Astrocyte of the cerebellum (primary cell): ENCODE measurements at regions not wholly inside any gene's neighbourhood (a gene's known extent, or its start where the extent isn't known, plus 50 kb on each side); places are given as distances from the start of the nearest gene placed in this dataset.

Source experiments
- DNase-seq: peaks from one replicate; pipeline ENCODE4 v3.0.0-alpha.2; 2011; ENCODE audit warnings: low read depth
- H3K4me3 ChIP-seq: 2 replicates; pipeline ENCODE4 v1.5.1; 2011; ENCODE audit warnings: mild to moderate bottlenecking, low read depth, low read length, moderate library complexity
- CTCF ChIP-seq: IDR thresholded peaks from 2 replicates; pipeline ENCODE4 v1.5.1; 2012; ENCODE audit warnings: low read length, low read depth, moderate library complexity, mild to moderate bottlenecking; ENCODE audit errors: missing control alignments
- in situ Hi-C: cut with HindIII; loops from 2 replicates; pipeline ENCODE4 v1.10.0; 2017; ENCODE audit warnings: low sequenced_read_pairs

GRCh38 chr2:36203366-36203765 is 152.2 kb upstream of the CRIM1 start:
- in situ Hi-C loops = no loop called here
- no peak overlapping the region for H3K4me3 ChIP-seq
- DNase-seq = no peak
- no peak for TF ChIP-seq CTCF

GRCh38 chr2:36197181-36197971 is 158.2 kb upstream of the CRIM1 start:
- in situ Hi-C loops = no loop called here
- DNase-seq = no peak
- H3K4me3 ChIP-seq = no peak overlapping the region
- TF ChIP-seq CTCF = no peak

- no peak overlapping the region for H3K4me3 ChIP-seq
- TF ChIP-seq CTCF = no peak
- DNase-seq = no peak
- in situ Hi-C loops = no loop called here
These were observed 161.9 kb upstream of the CRIM1 start for GRCh38 chr2:36193680-36194079.

- no peak for TF ChIP-seq CTCF
- in situ Hi-C loops = no loop called here
These were observed 162.6 kb upstream of the CRIM1 start for GRCh38 chr2:36192983-36193382.

GRCh38 chr2:36190097-36190496 is 165.5 kb upstream of the CRIM1 start:
- no peak overlapping the region for H3K4me3 ChIP-seq
- TF ChIP-seq CTCF = no peak
- no peak for DNase-seq
- in situ Hi-C loops = no loop called here

More at GRCh38 chr2:36192983-36193382, 162.6 kb upstream of the CRIM1 start:
- DNase-seq = no peak
- no peak overlapping the region for H3K4me3 ChIP-seq

- no peak for DNase-seq
- H3K4me3 ChIP-seq = no peak overlapping the region
- in situ Hi-C loops = no loop called here
- TF ChIP-seq CTCF = no peak
These were observed 170.0 kb upstream of the CRIM1 start for GRCh38 chr2:36185624-36186023.
